HG03025 (cell line): ENCODE measurements at regions not wholly inside any gene's neighbourhood (a gene's known extent, or its start where the extent isn't known, plus 50 kb on each side); places are given as distances from the start of the nearest gene placed in this dataset.

ENCODE experiments used
- ATAC-seq: cut with Tn5 transposase; IDR thresholded peaks from one replicate; pipeline ENCODE4 v1.9.1; 2021; ENCODE audit warnings: mild to moderate bottlenecking, moderate library complexity; ENCODE audit not compliant: unreplicated experiment, low FRiP score

- no peak for ATAC-seq
Measured at GRCh38 chr16:63301349-63301748, 1265.1 kb upstream of the CDH8 start.

GRCh38 chr16:63298993-63299392 is 1262.8 kb upstream of the CDH8 start:
- ATAC-seq, result no peak

GRCh38 chr16:63292036-63292435 is 1255.8 kb upstream of the CDH8 start:
- no peak for ATAC-seq

- ATAC-seq, result no peak
Measured at GRCh38 chr16:63289834-63290460, 1253.7 kb upstream of the CDH8 start.

GRCh38 chr16:63287401-63287800 is 1251.2 kb upstream of the CDH8 start:
- no peak for ATAC-seq

GRCh38 chr16:63283721-63284120 is 1247.5 kb upstream of the CDH8 start:
- no peak for ATAC-seq

GRCh38 chr16:63244631-63245030 is 1208.4 kb upstream of the CDH8 start:
- ATAC-seq, result no peak

- no peak for ATAC-seq
Measured at GRCh38 chr16:63241497-63242028, 1205.3 kb upstream of the CDH8 start.

GRCh38 chr16:63239065-63239570 is 1202.9 kb upstream of the CDH8 start:
- ATAC-seq, result no peak

- ATAC-seq, result no peak
Measured at GRCh38 chr16:63230421-63231040, 1194.3 kb upstream of the CDH8 start.

- ATAC-seq, result no peak
Measured at GRCh38 chr16:63228259-63228658, 1192.0 kb upstream of the CDH8 start.

- ATAC-seq, result no peak
Measured at GRCh38 chr16:63223851-63224250, 1187.6 kb upstream of the CDH8 start.

- no peak for ATAC-seq
Measured at GRCh38 chr16:63216696-63217423, 1180.6 kb upstream of the CDH8 start.

GRCh38 chr16:63201851-63202250 is 1165.6 kb upstream of the CDH8 start:
- no peak for ATAC-seq

- no peak for ATAC-seq
Measured at GRCh38 chr16:63200940-63201339, 1164.7 kb upstream of the CDH8 start.

- ATAC-seq, result no peak
Measured at GRCh38 chr16:63195336-63195735, 1159.1 kb upstream of the CDH8 start.

GRCh38 chr16:63192980-63193379 is 1156.7 kb upstream of the CDH8 start:
- ATAC-seq, result no peak

GRCh38 chr16:63188086-63188771 is 1152.0 kb upstream of the CDH8 start:
- ATAC-seq, result no peak

- no peak for ATAC-seq
Measured at GRCh38 chr16:63187638-63188037, 1151.4 kb upstream of the CDH8 start.

- ATAC-seq, result no peak
Measured at GRCh38 chr16:63185235-63185780, 1149.1 kb upstream of the CDH8 start.

- no peak for ATAC-seq
Measured at GRCh38 chr16:63183743-63184142, 1147.5 kb upstream of the CDH8 start.
